ENCODE measurements at regions not wholly inside any gene's neighbourhood (a gene's known extent, or its start where the extent isn't known, plus 50 kb on each side); places are given as distances from the start of the nearest gene placed in this dataset.
"Not testable (repeated sequence)": the region's sequence is repeated elsewhere in the genome, so short reads cannot be mapped to it uniquely, and the experiment has no call there.

DNA sequence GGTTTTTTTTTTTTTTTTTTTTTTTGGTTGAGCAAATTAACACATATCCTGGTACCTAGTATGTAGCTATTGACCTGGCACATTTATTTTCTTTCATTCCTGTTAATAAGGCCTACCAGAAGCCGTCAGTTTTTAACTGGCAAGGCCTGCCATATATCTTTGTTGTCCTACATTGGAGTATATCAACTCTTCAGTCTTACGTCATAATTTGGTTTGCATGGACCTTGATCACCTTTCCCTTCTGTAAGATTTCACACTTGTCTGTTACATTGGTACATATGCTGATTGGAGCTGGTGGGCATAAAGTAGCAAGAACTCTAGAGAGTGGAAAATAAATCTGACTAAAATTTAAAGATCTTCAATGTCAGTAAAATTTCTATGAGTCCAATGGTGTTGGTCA lies 1658.0 kb downstream of the C4orf33 start:
- Mint-ChIP-seq H3K4me1 (no peaks in the 10 kb centered on the region), H3K27me3 (ENCODE audit: low read depth) (no peaks in the 10 kb centered on the region), H3K36me3 (no peaks in the 10 kb centered on the region), H3K27ac (no peak overlapping the region), H3K9me3 (peaks cover 4% of the 10 kb centered on the region), H3K4me3 (no peak overlapping the region)
- TF ChIP-seq, protein P1, sequence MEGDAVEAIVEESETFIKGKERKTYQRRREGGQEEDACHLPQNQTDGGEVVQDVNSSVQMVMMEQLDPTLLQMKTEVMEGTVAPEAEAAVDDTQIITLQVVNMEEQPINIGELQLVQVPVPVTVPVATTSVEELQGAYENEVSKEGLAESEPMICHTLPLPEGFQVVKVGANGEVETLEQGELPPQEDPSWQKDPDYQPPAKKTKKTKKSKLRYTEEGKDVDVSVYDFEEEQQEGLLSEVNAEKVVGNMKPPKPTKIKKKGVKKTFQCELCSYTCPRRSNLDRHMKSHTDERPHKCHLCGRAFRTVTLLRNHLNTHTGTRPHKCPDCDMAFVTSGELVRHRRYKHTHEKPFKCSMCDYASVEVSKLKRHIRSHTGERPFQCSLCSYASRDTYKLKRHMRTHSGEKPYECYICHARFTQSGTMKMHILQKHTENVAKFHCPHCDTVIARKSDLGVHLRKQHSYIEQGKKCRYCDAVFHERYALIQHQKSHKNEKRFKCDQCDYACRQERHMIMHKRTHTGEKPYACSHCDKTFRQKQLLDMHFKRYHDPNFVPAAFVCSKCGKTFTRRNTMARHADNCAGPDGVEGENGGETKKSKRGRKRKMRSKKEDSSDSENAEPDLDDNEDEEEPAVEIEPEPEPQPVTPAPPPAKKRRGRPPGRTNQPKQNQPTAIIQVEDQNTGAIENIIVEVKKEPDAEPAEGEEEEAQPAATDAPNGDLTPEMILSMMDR (IDR thresholded peaks at IDR 0.05; ENCODE audit: unreplicated experiment): no peak
- no peak for DNase-seq (ENCODE audit: low spot score in 2 of 2, unreplicated experiment in 2 of 2)

DNA sequence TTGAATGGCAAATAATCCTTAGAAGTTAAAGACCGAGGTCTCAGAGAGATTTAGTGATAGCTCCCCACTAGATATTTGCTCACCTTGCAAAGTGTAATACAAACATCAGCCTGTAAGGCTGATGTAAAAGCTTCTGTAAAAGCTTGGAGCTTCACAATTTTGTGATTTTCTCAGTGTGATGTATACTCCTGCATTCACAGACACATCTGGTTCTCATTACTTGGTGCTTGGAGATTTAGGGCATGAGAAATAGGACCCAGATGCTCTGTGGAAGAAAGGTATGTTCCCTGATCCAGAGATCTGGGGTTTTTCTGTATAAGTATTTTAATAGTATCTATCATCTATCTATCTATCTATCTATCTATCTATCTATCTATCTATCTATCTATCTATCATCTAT lies 1664.3 kb downstream of the C4orf33 start:
- no peak overlapping the region for H3K27ac Mint-ChIP-seq
- no peaks in the 10 kb centered on the region for H3K9me3 Mint-ChIP-seq
- H3K4me3 Mint-ChIP-seq: no peak overlapping the region
- TF ChIP-seq, protein P1 (IDR thresholded peaks at IDR 0.05; ENCODE audit: unreplicated experiment): no peak
- H3K4me1 Mint-ChIP-seq: peaks cover 4% of the 10 kb centered on the region
- no peaks in the 10 kb centered on the region for H3K36me3 Mint-ChIP-seq
- DNase-seq (ENCODE audit: low spot score in 2 of 2, unreplicated experiment in 2 of 2): no peak
- H3K27me3 Mint-ChIP-seq (ENCODE audit: low read depth): no peaks in the 10 kb centered on the region

DNA sequence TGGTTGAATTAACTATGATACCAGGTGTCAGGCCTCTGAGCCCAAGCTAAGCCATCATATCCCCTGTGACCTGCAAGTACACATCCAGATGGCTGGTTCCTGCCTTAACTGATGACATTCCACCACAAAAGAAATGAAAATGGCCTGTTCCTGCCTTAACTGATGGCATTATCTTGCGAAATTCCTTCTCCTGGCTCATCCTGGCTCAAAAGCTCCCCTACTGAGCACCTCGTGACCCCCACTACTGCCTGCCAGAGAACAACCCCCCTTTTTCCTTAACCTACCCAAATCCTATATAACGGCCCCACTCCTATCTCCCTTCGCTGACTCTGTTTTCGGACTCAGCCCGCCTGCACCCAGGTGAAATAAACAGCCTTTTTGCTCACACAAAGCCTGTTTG lies 1671.4 kb downstream of the C4orf33 start:
- not testable (repeated sequence) for H3K36me3 Mint-ChIP-seq; H3K4me3 Mint-ChIP-seq; H3K9me3 Mint-ChIP-seq; H3K4me1 Mint-ChIP-seq; H3K27me3 Mint-ChIP-seq (ENCODE audit: low read depth); H3K27ac Mint-ChIP-seq; DNase-seq (ENCODE audit: low spot score in 2 of 2, unreplicated experiment in 2 of 2)

DNA sequence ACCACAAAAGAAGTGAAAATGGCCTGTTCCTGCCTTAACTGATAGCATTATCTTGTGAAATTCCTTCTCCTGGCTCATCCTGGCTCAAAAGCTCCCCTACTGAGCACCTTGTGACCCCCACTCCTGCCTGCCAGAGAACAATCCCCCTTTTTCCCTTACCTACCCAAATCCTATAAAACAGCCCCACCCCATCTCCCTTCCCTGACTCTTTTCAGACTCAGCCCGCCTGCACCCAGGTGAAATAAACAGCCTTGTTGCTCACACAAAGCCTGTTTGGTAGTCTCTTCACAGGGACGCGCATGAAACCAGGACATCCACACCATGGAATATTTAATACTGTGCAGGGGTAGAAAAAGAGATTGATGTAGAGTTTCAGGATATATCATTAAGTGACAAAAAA lies 1677.0 kb downstream of the C4orf33 start:
- DNase-seq (ENCODE audit: low spot score in 2 of 2, unreplicated experiment in 2 of 2); H3K4me3 Mint-ChIP-seq; H3K36me3 Mint-ChIP-seq; H3K4me1 Mint-ChIP-seq; H3K27ac Mint-ChIP-seq; H3K27me3 Mint-ChIP-seq (ENCODE audit: low read depth); H3K9me3 Mint-ChIP-seq: not testable (repeated sequence)

DNA sequence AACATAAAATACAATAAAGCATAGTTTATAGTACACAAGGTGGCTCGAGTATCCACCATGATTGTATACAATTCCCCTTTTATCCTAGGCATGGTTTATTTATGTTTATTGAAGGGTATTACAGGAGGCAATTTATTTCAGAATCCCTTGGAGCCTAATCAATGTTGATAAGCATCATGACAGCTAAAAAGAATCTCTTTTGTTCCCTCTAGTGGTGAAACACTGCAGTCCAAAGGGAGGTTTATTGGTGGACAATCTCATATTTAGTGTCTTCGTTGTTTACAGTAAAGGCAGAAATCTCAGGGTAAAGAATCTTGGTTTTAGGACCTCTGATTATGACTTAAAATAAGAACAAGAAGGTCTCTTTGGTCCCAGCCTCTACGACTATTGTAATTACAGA lies 1712.5 kb downstream of the C4orf33 start:
- no peaks in the 10 kb centered on the region for H3K27me3 Mint-ChIP-seq (ENCODE audit: low read depth)
- H3K4me1 Mint-ChIP-seq: peaks cover 4% of the 10 kb centered on the region
- H3K4me3 Mint-ChIP-seq: no peak overlapping the region
- TF ChIP-seq, protein P1 (IDR thresholded peaks at IDR 0.05; ENCODE audit: unreplicated experiment): peak; percentile 65
- H3K9me3 Mint-ChIP-seq: peaks cover 14% of the 10 kb centered on the region
- H3K27ac Mint-ChIP-seq: no peak overlapping the region
- no peaks in the 10 kb centered on the region for H3K36me3 Mint-ChIP-seq
- no peak for DNase-seq (ENCODE audit: low spot score in 2 of 2, unreplicated experiment in 2 of 2)

DNA sequence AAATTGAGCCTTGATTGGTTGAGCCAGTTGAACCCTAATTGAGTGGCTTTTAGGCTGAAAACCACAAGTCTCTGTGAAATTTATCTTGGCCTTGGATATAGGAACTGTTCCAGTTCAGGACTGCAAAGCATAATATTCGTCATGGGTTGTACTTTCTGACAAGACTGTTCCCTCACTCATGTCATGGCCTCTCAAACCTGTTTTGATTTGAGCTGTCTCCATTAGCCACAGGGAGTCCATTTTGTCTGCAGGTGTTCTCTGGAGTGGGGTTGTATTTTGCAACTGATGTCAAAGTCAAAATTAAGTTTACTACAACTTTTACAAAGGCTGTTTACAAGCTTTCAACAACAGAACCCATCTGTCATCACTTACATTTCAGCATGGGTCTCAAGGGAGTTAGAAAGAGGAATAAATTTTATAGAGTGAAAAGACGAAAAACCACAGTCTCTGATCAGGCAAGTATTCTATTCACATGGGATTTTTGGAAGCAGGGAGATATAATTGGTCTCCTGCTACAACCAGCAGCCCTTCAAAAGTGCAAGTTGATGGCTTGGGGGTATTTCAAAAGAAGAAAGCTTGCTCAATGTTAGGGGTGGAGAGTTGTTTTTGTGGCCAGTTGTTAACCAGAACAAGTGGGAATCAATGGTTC lies 1716.3 kb downstream of the C4orf33 start:
- TF ChIP-seq, protein P1 (IDR thresholded peaks at IDR 0.05; ENCODE audit: unreplicated experiment): no peak
- H3K27me3 Mint-ChIP-seq (ENCODE audit: low read depth): no peaks in the 10 kb centered on the region
- no peak for DNase-seq (ENCODE audit: low spot score in 2 of 2, unreplicated experiment in 2 of 2)
- peaks cover 2% of the 10 kb centered on the region for H3K36me3 Mint-ChIP-seq
- H3K9me3 Mint-ChIP-seq: peaks cover 24% of the 10 kb centered on the region
- no peak overlapping the region for H3K27ac Mint-ChIP-seq
- H3K4me3 Mint-ChIP-seq: no peak overlapping the region
- peaks cover 4% of the 10 kb centered on the region for H3K4me1 Mint-ChIP-seq

DNA sequence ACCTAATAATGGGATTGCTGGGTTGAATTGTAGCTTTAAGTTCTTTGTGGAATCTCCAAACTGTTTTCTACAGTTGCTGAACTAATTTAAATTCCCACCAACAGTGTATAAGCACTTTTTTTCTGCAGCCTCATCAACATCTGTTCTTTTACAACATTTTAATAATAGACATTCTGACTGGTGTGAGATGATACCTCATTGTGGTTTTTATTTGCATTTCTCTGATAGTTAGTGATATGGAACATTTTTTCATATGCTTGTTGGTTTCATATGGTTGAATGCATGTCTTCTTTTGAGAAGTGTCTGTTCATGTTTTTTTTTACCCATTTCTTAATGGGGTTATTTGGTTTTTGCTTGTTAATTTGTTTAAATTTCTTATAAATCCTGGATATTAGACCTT lies 1718.9 kb downstream of the C4orf33 start:
- Mint-ChIP-seq H3K36me3 (peaks cover 2% of the 10 kb centered on the region), H3K27ac (no peak overlapping the region), H3K27me3 (ENCODE audit: low read depth) (no peaks in the 10 kb centered on the region), H3K9me3 (peaks cover 24% of the 10 kb centered on the region), H3K4me3 (no peak overlapping the region), H3K4me1 (no peaks in the 10 kb centered on the region)
- DNase-seq (ENCODE audit: low spot score in 2 of 2, unreplicated experiment in 2 of 2): no peak
- TF ChIP-seq, protein P1 (IDR thresholded peaks at IDR 0.05; ENCODE audit: unreplicated experiment): no peak
